ENCODE measurements at regions not wholly inside any gene's neighbourhood (a gene's known extent, or its start where the extent isn't known, plus 50 kb on each side); places are given as distances from the start of the nearest gene placed in this dataset.

- TF ChIP-seq POLR2A (IDR thresholded peaks at IDR 0.05) (no peak), CTCF (IDR thresholded peaks at IDR 0.05) (no peak), POLR2AphosphoS5 (IDR thresholded peaks at IDR 0.05) (no peak)
Observed at GRCh38 chr2:81550277-81550676, 1245.7 kb upstream of the LRRTM1 start.

All from breast epithelium (tissue), 3 donors.